Fibroblast of lung (primary cell): ENCODE measurements at regions not wholly inside any gene's neighbourhood (a gene's known extent, or its start where the extent isn't known, plus 50 kb on each side); places are given as distances from the start of the nearest gene placed in this dataset.

Experiments
- DNase-seq, 2 donors: peaks; one replicate each; pipeline versions ENCODE4 v3.0.0 to v3.0.0-alpha.2; 2010; ENCODE audit warnings: low read depth in 2 of 2
- H2AFZ ChIP-seq: 2 replicates; pipeline ENCODE4 v1.5.1; 2012; ENCODE audit warnings: low read length, control low read depth, inconsistent platforms
- H3K27ac ChIP-seq: 2 replicates; pipeline ENCODE4 v1.5.1; 2011; ENCODE audit warnings: low read length, control low read depth; ENCODE audit not compliant: insufficient read depth
- H3K27me3 ChIP-seq: 2 replicates; pipeline ENCODE4 v1.5.1; 2011; ENCODE audit warnings: mild to moderate bottlenecking, low read length; ENCODE audit not compliant: control insufficient read depth, insufficient read depth
- H3K36me3 ChIP-seq: 2 replicates; pipeline ENCODE4 v1.5.1; 2011; ENCODE audit warnings: low read length; ENCODE audit not compliant: control insufficient read depth, insufficient read depth
- H3K4me1 ChIP-seq: 2 replicates; pipeline ENCODE4 v1.5.1; 2011; ENCODE audit warnings: low read length; ENCODE audit not compliant: control insufficient read depth, insufficient read depth; ENCODE audit errors: extremely low read depth
- H3K4me2 ChIP-seq: 2 replicates; pipeline ENCODE4 v1.5.1; 2011; ENCODE audit warnings: low read length, control low read depth; ENCODE audit not compliant: insufficient read depth; ENCODE audit errors: extremely low read depth
- H3K4me3 ChIP-seq, 4 experiments: fragments of 200-600 bp in 1 of 4; sonication (generic) in 1 of 4; replicated peaks in 1 of 4; 2 replicates each; pipeline ENCODE4 v1.5.1; 2011 to 2016; ENCODE audit warnings: low read length in 4 of 4, low read depth in 3 of 4, mild to moderate bottlenecking in 3 of 4, control low read depth in 2 of 4, inconsistent platforms in 1 of 4, mixed read lengths in 1 of 4; ENCODE audit not compliant: insufficient read depth in 1 of 4; ENCODE audit errors: control extremely low read depth in 1 of 4
- H3K79me2 ChIP-seq: 2 replicates; pipeline ENCODE4 v1.5.1; 2012; ENCODE audit warnings: mild to moderate bottlenecking, low read length, inconsistent platforms; ENCODE audit not compliant: control insufficient read depth, insufficient read depth
- H3K9ac ChIP-seq: 2 replicates; pipeline ENCODE4 v1.5.1; 2011; ENCODE audit warnings: mild to moderate bottlenecking, low read length, control low read depth; ENCODE audit not compliant: insufficient read depth
- H3K9me3 ChIP-seq: 2 replicates; pipeline ENCODE4 v1.5.1; 2012; ENCODE audit warnings: low read depth, low read length; ENCODE audit not compliant: control insufficient read depth, insufficient read depth
- H4K20me1 ChIP-seq: 2 replicates; pipeline ENCODE4 v1.5.1; 2011; ENCODE audit warnings: low read length; ENCODE audit not compliant: control insufficient read depth, insufficient read depth; ENCODE audit errors: extremely low read depth
- CTCF ChIP-seq, 2 donors: IDR thresholded peaks in 1 of 2; conservative IDR thresholded peaks in 1 of 2; 1 replicate in 1 of 2; 2 replicates in 1 of 2; pipeline ENCODE4 v1.5.1; 2011 to 2012; ENCODE audit warnings: low read length in 2 of 2, control low read depth in 1 of 2, inconsistent platforms in 1 of 2, low read depth in 1 of 2, mild to moderate bottlenecking in 1 of 2
- EZH2 ChIP-seq: IDR thresholded peaks from 2 replicates; pipeline ENCODE4 v1.5.1; 2012; ENCODE audit warnings: low read length, control low read depth, mild to moderate bottlenecking; ENCODE audit errors: missing control alignments

DNA sequence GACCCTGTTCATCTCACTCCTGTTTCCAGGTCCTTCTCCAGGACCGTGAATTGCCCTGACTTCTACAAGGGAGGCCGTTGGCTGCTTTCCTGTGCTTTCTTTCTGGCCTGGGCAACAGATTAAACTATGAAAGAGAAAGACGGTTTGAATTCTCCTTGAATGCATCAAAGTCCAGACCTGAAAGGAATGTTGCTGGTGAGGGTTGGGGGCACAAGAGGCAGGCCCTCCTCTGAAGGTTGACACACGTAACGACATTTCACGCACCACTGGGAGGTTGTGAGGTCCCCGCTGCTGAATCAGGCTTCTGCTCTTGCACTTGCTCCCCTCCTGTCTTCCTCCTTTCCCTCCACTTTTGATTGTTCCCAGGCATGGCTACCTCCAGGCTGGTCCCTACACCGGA lies 141.9 kb downstream of the CYRIA start:
- no peak for TF ChIP-seq CTCF (conservative IDR thresholded peaks at IDR 0.05 in 1 of 2, IDR thresholded peaks at IDR 0.05 in 1 of 2; ENCODE audit: low read depth in 1 of 2, low read length in 2 of 2)
- TF ChIP-seq EZH2 = no peak
- Histone ChIP-seq H3K9ac (no peak overlapping the region), H3K27me3 (no peaks in the 10 kb centered on the region), H4K20me1 (no peaks in the 10 kb centered on the region), H3K4me3 (no peak overlapping the region), H2AFZ (no peak overlapping the region), H3K4me2 (no peak overlapping the region), H3K9me3 (no peaks in the 10 kb centered on the region), H3K36me3 (no peaks in the 10 kb centered on the region), H3K79me2 (no peaks in the 10 kb centered on the region), H3K4me1 (no peaks in the 10 kb centered on the region), H3K27ac (no peak overlapping the region)
- no peak for DNase-seq

DNA sequence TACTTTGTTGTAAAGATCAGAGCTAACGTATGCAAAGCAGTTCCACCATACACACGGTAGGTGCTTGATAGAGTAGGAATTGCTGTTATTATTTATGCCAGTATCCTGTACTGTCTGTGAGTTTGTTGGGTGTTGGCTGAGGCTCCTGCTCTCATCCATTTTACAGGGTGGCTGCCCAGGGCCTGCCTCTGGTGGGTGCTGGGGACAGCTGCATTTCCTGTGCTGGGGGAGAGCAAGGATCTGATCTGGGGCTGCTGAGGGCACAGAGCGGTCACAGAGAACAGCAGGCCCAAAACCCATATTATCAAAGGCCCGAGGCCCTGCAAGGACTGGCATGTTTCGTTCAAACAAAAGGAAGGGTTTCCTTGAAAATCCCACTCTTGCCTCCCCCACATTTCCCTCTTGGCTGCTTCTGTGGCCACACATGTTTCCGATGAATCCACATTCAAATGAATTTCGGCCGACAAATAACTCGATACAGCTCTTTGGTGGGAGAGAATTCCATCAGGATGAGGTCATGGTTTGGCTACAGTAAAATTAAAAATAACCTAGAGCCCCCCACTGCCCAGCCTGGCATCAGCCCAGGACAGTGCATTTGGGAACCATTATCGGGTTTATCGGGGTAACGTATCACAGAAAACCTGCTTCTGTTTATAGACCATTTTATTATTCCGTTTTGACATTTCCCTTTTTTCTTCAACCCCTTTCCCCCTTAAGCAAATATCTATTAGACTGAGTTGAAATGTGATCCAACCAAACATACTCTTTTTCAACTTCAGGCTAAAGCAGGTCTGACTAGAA lies 143.4 kb downstream of the CYRIA start:
- Histone ChIP-seq H3K4me3 (no peak overlapping the region), H2AFZ (no peak overlapping the region), H3K27ac (no peak overlapping the region), H3K9ac (no peak overlapping the region), H3K4me2 (no peak overlapping the region), H3K36me3 (no peaks in the 10 kb centered on the region), H3K4me1 (no peaks in the 10 kb centered on the region), H4K20me1 (no peaks in the 10 kb centered on the region), H3K9me3 (no peaks in the 10 kb centered on the region), H3K79me2 (no peaks in the 10 kb centered on the region), H3K27me3 (no peaks in the 10 kb centered on the region)
- TF ChIP-seq EZH2 = no peak
- TF ChIP-seq CTCF (conservative IDR thresholded peaks at IDR 0.05 in 1 of 2, IDR thresholded peaks at IDR 0.05 in 1 of 2; ENCODE audit: low read depth in 1 of 2, low read length in 2 of 2) = no peak
- DNase-seq = peak in 1 of 2 donors; percentile 39

DNA sequence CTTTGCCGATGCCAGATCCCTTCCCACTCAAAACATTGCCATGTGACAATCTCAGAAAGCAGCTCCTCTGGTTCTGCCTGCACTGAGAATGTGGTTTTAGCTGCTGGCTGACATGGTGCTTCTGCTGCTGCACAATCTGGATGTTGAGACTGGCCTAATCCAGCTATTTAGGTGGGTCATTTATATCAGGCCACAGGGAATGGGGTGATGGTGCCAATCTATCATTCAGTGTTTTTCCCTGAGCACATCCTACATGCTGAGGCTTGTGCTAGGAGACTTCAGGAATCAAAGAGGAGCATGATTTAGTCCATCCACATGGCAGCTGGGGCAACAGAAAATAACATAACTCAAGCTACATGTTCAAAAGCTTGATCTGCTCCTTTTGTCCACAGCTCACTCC lies 144.7 kb downstream of the CYRIA start:
- H3K4me2 ChIP-seq = no peak overlapping the region
- no peaks in the 10 kb centered on the region for H3K9me3 ChIP-seq
- no peaks in the 10 kb centered on the region for H3K4me1 ChIP-seq
- no peak overlapping the region for H3K9ac ChIP-seq
- no peaks in the 10 kb centered on the region for H3K79me2 ChIP-seq
- H3K27ac ChIP-seq = no peak overlapping the region
- H2AFZ ChIP-seq = no peak overlapping the region
- no peaks in the 10 kb centered on the region for H3K27me3 ChIP-seq
- no peak for TF ChIP-seq EZH2
- H3K36me3 ChIP-seq = no peaks in the 10 kb centered on the region
- no peaks in the 10 kb centered on the region for H4K20me1 ChIP-seq
- H3K4me3 ChIP-seq = no peak overlapping the region
- DNase-seq = no peak
